SK-N-SH (cell line): ENCODE measurements at regions not wholly inside any gene's neighbourhood (a gene's known extent, or its start where the extent isn't known, plus 50 kb on each side); places are given as distances from the start of the nearest gene placed in this dataset.

Source experiments
- CTCF ChIA-PET: fragments of 300-600, 350-600 bp; formaldehyde crosslinking; extraction: SDS; loops from one replicate; lab custom pipeline; 2021; lab: Yijun Ruan, JAX
- POLR2A ChIA-PET: fragments of 350-600 bp; sonication (Branson Sonifier 250); formaldehyde crosslinking; extraction: SDS; loops from one replicate; lab custom pipeline; 2020; ENCODE audit warnings: antibody characterized with exemption, inconsistent platforms; lab: Yijun Ruan, JAX
- DNase-seq: peaks from one replicate; pipeline ENCODE4 v3.0.0; 2012
- H2AFZ ChIP-seq: fragments of 200-600 bp; sonication (generic); 2 replicates; pipeline ENCODE4 v1.8.1; 2016; ENCODE audit warnings: antibody characterized with exemption, mild to moderate bottlenecking, low read depth
- H3F3A ChIP-seq: fragments of 200-600 bp; sonication (generic); replicated peaks from 2 replicates; pipeline ENCODE3; 2016; ENCODE audit warnings: antibody characterized with exemption, mild to moderate bottlenecking; ENCODE audit not compliant: insufficient read depth
- H3K27ac ChIP-seq, 2 experiments: fragments of 200-500 bp in 1 of 2; fragments of 200-600 bp in 1 of 2; sonication (Bioruptor generic) in 1 of 2; sonication (generic), shearing (Covaris generic) in 1 of 2; 2 replicates each; pipeline versions ENCODE4 v1.5.1 to v1.6.1; 2014 to 2016; ENCODE audit warnings: low read depth in 2 of 2, inconsistent platforms in 1 of 2, low read length in 1 of 2, mild to moderate bottlenecking in 1 of 2, mixed read lengths in 1 of 2
- H3K27me3 ChIP-seq: fragments of 200-600 bp; sonication (generic), shearing (Covaris generic); 2 replicates; pipeline ENCODE4 v1.6.1; 2016; ENCODE audit warnings: mixed run types; ENCODE audit not compliant: insufficient read depth
- H3K36me3 ChIP-seq, 2 experiments: fragments of 200-500 bp in 1 of 2; fragments of 200-600 bp in 1 of 2; sonication (Bioruptor generic) in 1 of 2; sonication (generic) in 1 of 2; replicated peaks in 1 of 2; 2 replicates each; pipeline versions ENCODE3 to v1.5.1; 2014 to 2016; ENCODE audit warnings: low read length in 1 of 2, mild to moderate bottlenecking in 1 of 2; ENCODE audit not compliant: insufficient read depth in 2 of 2, control insufficient read depth in 1 of 2
- H3K4me1 ChIP-seq, 2 experiments: fragments of 200-500 bp in 1 of 2; fragments of 200-600 bp in 1 of 2; sonication (Bioruptor generic) in 1 of 2; sonication (generic), shearing (Covaris generic) in 1 of 2; 2 replicates each; pipeline versions ENCODE4 v1.5.1 to v1.6.1; 2014 to 2016; ENCODE audit warnings: low read depth in 1 of 2, low read length in 1 of 2, mixed run types in 1 of 2; ENCODE audit not compliant: insufficient read depth in 2 of 2, control insufficient read depth in 1 of 2
- H3K4me2 ChIP-seq: fragments of 200-600 bp; sonication (generic), shearing (Covaris generic); 2 replicates; pipeline ENCODE4 v1.6.1; 2017; ENCODE audit warnings: mixed run types
- H3K4me3 ChIP-seq, 2 experiments: fragments of 200-500 bp in 1 of 2; fragments of 200-600 bp in 1 of 2; sonication (Bioruptor generic) in 1 of 2; sonication (generic), shearing (Covaris generic) in 1 of 2; 2 replicates each; pipeline versions ENCODE4 v1.5.1 to v1.8.1; 2014 to 2016; ENCODE audit warnings: low read depth in 2 of 2, inconsistent platforms in 1 of 2, low read length in 1 of 2, mild to moderate bottlenecking in 1 of 2, mixed read lengths in 1 of 2, moderate library complexity in 1 of 2
- H3K79me2 ChIP-seq: fragments of 200-600 bp; sonication (generic); 2 replicates; pipeline ENCODE4 v1.8.1; 2017; ENCODE audit warnings: mild to moderate bottlenecking; ENCODE audit not compliant: insufficient read depth
- H3K9ac ChIP-seq: fragments of 200-600 bp; sonication (generic); 2 replicates; pipeline ENCODE4 v1.6.1; 2017; ENCODE audit warnings: mixed run types
- H3K9me2 ChIP-seq: fragments of 200-600 bp; sonication (generic); 2 replicates; pipeline ENCODE4 v1.6.1; 2017; ENCODE audit warnings: mixed run types
- H3K9me3 ChIP-seq: fragments of 200-600 bp; sonication (generic); 2 replicates; pipeline ENCODE4 v1.6.1; 2017; ENCODE audit warnings: mixed run types, mild to moderate bottlenecking, moderate library complexity
- H4K20me1 ChIP-seq: fragments of 200-600 bp; sonication (generic); 2 replicates; pipeline ENCODE4 v1.6.1; 2017; ENCODE audit warnings: mild to moderate bottlenecking, mixed run types; ENCODE audit not compliant: insufficient read depth
- ELF1 ChIP-seq: IDR thresholded peaks from 2 replicates; pipeline ENCODE4 v1.4.0; 2012
- EP300 ChIP-seq, 2 experiments: IDR thresholded peaks; 2 replicates each; pipeline versions ENCODE4 v1.4.0 to v1.6.1; 2012; ENCODE audit warnings: borderline replicate concordance in 1 of 2, low read depth in 1 of 2, low read length in 1 of 2
- JUND ChIP-seq: IDR thresholded peaks from 2 replicates; pipeline ENCODE4 v1.4.0; 2012
- MEF2A ChIP-seq: IDR thresholded peaks from 2 replicates; pipeline ENCODE4 v1.4.0; 2012; ENCODE audit warnings: low read depth, borderline replicate concordance
- SMC3 ChIP-seq: IDR thresholded peaks from 2 replicates; pipeline ENCODE4 v1.6.1; 2012; ENCODE audit warnings: low read depth, low read length, improper control_type of control experiment
- TAF1 ChIP-seq: IDR thresholded peaks from 2 replicates; pipeline ENCODE4 v1.6.1; 2012; ENCODE audit warnings: low read depth, mild to moderate bottlenecking, low read length, moderate library complexity, borderline replicate concordance
- YY1 ChIP-seq: IDR thresholded peaks from 2 replicates; pipeline ENCODE4 v1.4.0; 2012; ENCODE audit warnings: low read depth, mild to moderate bottlenecking
- WGBS: methylation state at CpG from one replicate; pipeline ENCODE4 v1.1.6; 2017; ENCODE audit warnings: low lambda C conversion rate; 5-methylcytosine and 5-hydroxymethylcytosine counted together
- TF ChIP-seq, protein P1 (sequence below): IDR thresholded peaks from 2 replicates; pipeline ENCODE4 v1.4.0; 2012; ENCODE audit warnings: low read depth, borderline replicate concordance
- TF ChIP-seq, protein P2 (sequence below): fragments of 150-350 bp; IDR thresholded peaks from 2 replicates; pipeline ENCODE4 v1.6.1; 2017; ENCODE audit warnings: antibody characterized with exemption, low read length, low read depth, borderline replicate concordance
- TF ChIP-seq, protein P3 (sequence below): fragments of 200-600 bp; sonication (generic); IDR thresholded peaks from 2 replicates; pipeline ENCODE4 v1.6.1; 2017; ENCODE audit warnings: antibody characterized with exemption, mild to moderate bottlenecking, moderate library complexity
- TF ChIP-seq, protein P4 (sequence below): IDR thresholded peaks from 2 replicates; pipeline ENCODE4; 2012
- TF ChIP-seq, protein P5 (sequence below): fragments of 150-350 bp; IDR thresholded peaks from 2 replicates; pipeline ENCODE4 v1.6.1; 2016; ENCODE audit warnings: mild to moderate bottlenecking, low read depth, low read length
- TF ChIP-seq, protein P6 (sequence below): IDR thresholded peaks from 2 replicates; pipeline ENCODE4 v1.4.0; 2012; ENCODE audit warnings: low read depth
- TF ChIP-seq, protein P7 (sequence below): IDR thresholded peaks from 2 replicates; pipeline ENCODE4 v1.6.1; 2012; ENCODE audit warnings: mild to moderate bottlenecking, low read depth, low read length, moderate library complexity

DNA sequence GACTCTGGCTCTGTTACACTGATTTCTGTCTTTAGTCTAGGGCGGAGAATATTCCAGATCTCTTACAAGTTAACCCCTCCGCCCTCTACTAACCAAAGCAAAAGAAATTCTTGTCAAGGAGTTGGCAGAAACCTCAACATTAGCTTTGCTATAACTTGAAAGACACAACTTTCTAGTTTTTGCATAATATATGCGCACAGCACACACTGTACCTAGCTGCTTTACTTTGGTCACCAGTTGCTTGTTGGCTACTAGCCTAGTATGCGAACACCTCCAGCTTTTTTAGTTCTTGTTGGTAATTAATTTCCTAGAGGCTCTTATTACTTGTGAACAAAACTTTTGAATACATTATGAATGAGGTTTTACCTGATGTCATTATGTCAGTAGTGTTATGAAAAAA is 348.8 kb upstream of the C2CD4B start:
- H4K20me1 ChIP-seq, result no peaks in the 10 kb centered on the region
- H3K4me3 ChIP-seq, result no peak overlapping the region
- H3K79me2 ChIP-seq, result 0 out of 2 replicates have a peak, but pooled peaks cover 6% of the 10 kb centered on the region
- H3K9me3 ChIP-seq, result no peaks in the 10 kb centered on the region
- H3K4me2 ChIP-seq, result no peak overlapping the region
- no peaks in the 10 kb centered on the region for H3F3A ChIP-seq
- no peak for DNase-seq
- H3K9ac ChIP-seq, result no peak overlapping the region
- H3K36me3 ChIP-seq, result no peaks in the 10 kb centered on the region
- WGBS, result 86% methylated on average over 4 of the region's 4 CpGs
- H3K27ac ChIP-seq, result no peak overlapping the region
- no peaks in the 10 kb centered on the region for H3K9me2 ChIP-seq
- H2AFZ ChIP-seq, result no peak overlapping the region
- POLR2A ChIA-PET, result no interaction called here
- H3K4me1 ChIP-seq, result peaks cover 0 to 5% of the 10 kb centered on the region in 2 experiments; a peak in 2 of 4 replicates
- TF ChIP-seq SMC3 (no peak), JUND (no peak), TAF1 (no peak), MEF2A (no peak)
- TF ChIP-seq, protein P1, sequence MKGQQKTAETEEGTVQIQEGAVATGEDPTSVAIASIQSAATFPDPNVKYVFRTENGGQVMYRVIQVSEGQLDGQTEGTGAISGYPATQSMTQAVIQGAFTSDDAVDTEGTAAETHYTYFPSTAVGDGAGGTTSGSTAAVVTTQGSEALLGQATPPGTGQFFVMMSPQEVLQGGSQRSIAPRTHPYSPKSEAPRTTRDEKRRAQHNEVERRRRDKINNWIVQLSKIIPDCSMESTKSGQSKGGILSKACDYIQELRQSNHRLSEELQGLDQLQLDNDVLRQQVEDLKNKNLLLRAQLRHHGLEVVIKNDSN, result no peak
- TF ChIP-seq, protein P2, sequence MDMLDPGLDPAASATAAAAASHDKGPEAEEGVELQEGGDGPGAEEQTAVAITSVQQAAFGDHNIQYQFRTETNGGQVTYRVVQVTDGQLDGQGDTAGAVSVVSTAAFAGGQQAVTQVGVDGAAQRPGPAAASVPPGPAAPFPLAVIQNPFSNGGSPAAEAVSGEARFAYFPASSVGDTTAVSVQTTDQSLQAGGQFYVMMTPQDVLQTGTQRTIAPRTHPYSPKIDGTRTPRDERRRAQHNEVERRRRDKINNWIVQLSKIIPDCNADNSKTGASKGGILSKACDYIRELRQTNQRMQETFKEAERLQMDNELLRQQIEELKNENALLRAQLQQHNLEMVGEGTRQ, result no peak
- TF ChIP-seq, protein P3, sequence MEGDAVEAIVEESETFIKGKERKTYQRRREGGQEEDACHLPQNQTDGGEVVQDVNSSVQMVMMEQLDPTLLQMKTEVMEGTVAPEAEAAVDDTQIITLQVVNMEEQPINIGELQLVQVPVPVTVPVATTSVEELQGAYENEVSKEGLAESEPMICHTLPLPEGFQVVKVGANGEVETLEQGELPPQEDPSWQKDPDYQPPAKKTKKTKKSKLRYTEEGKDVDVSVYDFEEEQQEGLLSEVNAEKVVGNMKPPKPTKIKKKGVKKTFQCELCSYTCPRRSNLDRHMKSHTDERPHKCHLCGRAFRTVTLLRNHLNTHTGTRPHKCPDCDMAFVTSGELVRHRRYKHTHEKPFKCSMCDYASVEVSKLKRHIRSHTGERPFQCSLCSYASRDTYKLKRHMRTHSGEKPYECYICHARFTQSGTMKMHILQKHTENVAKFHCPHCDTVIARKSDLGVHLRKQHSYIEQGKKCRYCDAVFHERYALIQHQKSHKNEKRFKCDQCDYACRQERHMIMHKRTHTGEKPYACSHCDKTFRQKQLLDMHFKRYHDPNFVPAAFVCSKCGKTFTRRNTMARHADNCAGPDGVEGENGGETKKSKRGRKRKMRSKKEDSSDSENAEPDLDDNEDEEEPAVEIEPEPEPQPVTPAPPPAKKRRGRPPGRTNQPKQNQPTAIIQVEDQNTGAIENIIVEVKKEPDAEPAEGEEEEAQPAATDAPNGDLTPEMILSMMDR, result no peak
- TF ChIP-seq, protein P4, sequence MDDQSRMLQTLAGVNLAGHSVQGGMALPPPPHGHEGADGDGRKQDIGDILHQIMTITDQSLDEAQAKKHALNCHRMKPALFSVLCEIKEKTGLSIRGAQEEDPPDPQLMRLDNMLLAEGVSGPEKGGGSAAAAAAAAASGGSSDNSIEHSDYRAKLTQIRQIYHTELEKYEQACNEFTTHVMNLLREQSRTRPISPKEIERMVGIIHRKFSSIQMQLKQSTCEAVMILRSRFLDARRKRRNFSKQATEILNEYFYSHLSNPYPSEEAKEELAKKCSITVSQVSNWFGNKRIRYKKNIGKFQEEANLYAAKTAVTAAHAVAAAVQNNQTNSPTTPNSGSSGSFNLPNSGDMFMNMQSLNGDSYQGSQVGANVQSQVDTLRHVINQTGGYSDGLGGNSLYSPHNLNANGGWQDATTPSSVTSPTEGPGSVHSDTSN, result no peak
- no peaks in the 10 kb centered on the region for H3K27me3 ChIP-seq
- CTCF ChIA-PET, result interaction anchor here (1.7 kb wide), 1 partner anchor 9 kb away, joined by 4 read pairs; no protein-coding TSS in a partner anchor

DNA sequence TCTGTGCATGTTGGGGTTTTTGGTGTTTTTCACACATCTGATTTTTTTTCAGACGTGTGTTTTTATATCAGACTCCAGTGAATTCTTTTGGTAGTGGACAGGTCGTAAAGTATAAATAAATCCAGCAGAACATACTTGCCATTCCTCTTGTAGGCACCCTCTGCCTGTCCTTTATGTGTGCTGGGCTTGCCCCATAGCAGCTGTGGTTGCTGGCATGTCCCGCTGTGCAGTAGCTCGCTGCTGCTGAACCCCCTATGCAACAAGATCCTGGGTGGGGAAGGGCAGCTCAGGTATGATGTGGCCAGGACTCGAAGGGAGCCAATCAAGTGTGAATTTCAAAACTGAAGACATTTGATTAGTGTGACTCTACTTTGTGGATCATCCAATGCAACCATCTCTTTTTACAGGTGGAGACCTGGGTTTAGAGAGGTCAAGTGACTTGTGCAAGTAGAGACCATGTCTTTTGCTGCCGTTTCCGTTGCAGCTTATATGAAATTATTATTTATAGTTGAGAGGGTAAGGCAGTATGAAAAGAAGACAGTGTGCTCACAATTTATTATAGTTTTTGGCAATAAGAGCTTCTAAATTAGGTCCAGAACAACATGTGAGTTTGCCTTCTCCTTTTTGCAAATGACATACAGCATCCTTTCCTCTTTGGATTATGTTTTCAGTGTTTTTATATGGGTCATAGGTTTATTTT is 350.8 kb upstream of the C2CD4B start:
- ChIA-PET CTCF (interaction anchor here (0.5 kb wide), 1 partner anchor 272 kb away, joined by 3 read pairs; no protein-coding TSS in a partner anchor), POLR2A (no interaction called here)
- no peaks in the 10 kb centered on the region for H3K9me3 ChIP-seq
- WGBS, result 90% methylated on average over 7 of the region's 7 CpGs
- DNase-seq, result no peak
- no peaks in the 10 kb centered on the region for H3K27me3 ChIP-seq
- no peaks in the 10 kb centered on the region for H3F3A ChIP-seq
- H3K4me1 ChIP-seq, result peaks cover 0 to 5% of the 10 kb centered on the region in 2 experiments; a peak in 2 of 4 replicates
- no peak overlapping the region for H3K27ac ChIP-seq
- H3K9ac ChIP-seq, result no peak overlapping the region
- no peak overlapping the region for H3K4me2 ChIP-seq
- H3K9me2 ChIP-seq, result no peaks in the 10 kb centered on the region
- H3K79me2 ChIP-seq, result 0 out of 2 replicates have a peak, but pooled peaks cover 6% of the 10 kb centered on the region
- H3K4me3 ChIP-seq, result no peak overlapping the region
- no peaks in the 10 kb centered on the region for H3K36me3 ChIP-seq
- no peaks in the 10 kb centered on the region for H4K20me1 ChIP-seq
- H2AFZ ChIP-seq, result no peak overlapping the region
- TF ChIP-seq, protein P2, result no peak
- TF ChIP-seq YY1, result no peak
- TF ChIP-seq ELF1, result no peak
- TF ChIP-seq SMC3, result no peak
- TF ChIP-seq, protein P5, sequence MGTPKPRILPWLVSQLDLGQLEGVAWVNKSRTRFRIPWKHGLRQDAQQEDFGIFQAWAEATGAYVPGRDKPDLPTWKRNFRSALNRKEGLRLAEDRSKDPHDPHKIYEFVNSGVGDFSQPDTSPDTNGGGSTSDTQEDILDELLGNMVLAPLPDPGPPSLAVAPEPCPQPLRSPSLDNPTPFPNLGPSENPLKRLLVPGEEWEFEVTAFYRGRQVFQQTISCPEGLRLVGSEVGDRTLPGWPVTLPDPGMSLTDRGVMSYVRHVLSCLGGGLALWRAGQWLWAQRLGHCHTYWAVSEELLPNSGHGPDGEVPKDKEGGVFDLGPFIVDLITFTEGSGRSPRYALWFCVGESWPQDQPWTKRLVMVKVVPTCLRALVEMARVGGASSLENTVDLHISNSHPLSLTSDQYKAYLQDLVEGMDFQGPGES, result no peak
- TF ChIP-seq, protein P6, sequence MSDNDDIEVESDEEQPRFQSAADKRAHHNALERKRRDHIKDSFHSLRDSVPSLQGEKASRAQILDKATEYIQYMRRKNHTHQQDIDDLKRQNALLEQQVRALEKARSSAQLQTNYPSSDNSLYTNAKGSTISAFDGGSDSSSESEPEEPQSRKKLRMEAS, result no peak
- no peak for TF ChIP-seq MEF2A
- TF ChIP-seq, protein P7, sequence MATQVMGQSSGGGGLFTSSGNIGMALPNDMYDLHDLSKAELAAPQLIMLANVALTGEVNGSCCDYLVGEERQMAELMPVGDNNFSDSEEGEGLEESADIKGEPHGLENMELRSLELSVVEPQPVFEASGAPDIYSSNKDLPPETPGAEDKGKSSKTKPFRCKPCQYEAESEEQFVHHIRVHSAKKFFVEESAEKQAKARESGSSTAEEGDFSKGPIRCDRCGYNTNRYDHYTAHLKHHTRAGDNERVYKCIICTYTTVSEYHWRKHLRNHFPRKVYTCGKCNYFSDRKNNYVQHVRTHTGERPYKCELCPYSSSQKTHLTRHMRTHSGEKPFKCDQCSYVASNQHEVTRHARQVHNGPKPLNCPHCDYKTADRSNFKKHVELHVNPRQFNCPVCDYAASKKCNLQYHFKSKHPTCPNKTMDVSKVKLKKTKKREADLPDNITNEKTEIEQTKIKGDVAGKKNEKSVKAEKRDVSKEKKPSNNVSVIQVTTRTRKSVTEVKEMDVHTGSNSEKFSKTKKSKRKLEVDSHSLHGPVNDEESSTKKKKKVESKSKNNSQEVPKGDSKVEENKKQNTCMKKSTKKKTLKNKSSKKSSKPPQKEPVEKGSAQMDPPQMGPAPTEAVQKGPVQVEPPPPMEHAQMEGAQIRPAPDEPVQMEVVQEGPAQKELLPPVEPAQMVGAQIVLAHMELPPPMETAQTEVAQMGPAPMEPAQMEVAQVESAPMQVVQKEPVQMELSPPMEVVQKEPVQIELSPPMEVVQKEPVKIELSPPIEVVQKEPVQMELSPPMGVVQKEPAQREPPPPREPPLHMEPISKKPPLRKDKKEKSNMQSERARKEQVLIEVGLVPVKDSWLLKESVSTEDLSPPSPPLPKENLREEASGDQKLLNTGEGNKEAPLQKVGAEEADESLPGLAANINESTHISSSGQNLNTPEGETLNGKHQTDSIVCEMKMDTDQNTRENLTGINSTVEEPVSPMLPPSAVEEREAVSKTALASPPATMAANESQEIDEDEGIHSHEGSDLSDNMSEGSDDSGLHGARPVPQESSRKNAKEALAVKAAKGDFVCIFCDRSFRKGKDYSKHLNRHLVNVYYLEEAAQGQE, result no peak
- no peak for TF ChIP-seq EP300 (IDR thresholded peaks at IDR 0.05; ENCODE audit: borderline replicate concordance in 1 of 2, low read depth in 1 of 2, low read length in 1 of 2)
